NCI-H1930 (cell line): ENCODE measurements at regions not wholly inside any gene's neighbourhood (a gene's known extent, or its start where the extent isn't known, plus 50 kb on each side); places are given as distances from the start of the nearest gene placed in this dataset.
A peak's percentile ranks its signal among the peaks of the same experiment; 100 is the strongest.

Experiments used
- DNase-seq, 2 experiments: peaks; one replicate each; lab custom pipeline; 2025; lab: John Stamatoyannopoulos, UW

DNA sequence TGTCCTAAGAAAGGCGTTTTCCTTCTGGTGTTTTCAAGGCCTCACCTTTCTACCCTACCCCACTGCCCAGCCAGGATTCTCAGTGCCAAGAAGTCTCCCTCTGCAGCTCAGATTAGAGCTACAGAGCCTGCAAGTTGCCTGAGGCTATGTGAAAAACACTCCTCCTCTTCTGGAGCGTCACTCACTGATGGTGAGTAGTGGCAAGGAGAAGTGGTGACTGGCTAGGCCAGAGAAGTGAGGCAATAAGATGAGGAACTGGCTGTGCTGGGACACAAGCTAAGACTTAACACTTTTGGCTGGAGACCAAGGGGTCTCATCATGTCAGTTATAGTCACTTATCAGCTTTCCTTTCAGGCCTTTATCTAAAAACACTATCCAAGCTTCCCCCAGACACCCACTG lies 86.7 kb upstream of the PRKAR2B start:
- no peak for DNase-seq

DNA sequence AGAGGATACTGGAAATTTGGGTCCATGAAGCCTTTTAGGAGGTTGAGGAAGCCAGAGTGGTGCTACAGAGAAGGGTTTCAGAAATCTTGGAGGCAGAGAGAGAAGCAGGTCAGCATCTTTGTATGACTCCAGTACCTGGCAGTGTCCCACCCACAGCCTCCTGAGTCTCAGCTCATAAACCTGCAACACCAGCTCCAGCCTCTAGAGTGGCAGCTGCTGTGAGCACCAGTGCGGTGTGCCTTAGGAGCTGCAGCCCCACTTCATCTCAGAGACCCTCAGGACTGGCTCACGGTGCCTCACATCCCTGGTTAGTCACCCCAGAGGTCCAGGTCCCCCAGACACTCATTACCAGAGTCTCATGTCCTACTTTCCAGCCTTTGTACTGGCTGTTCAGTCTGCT lies 84.8 kb upstream of the PRKAR2B start:
- DNase-seq, result peak in 1 of 2 experiments; percentile 16

DNA sequence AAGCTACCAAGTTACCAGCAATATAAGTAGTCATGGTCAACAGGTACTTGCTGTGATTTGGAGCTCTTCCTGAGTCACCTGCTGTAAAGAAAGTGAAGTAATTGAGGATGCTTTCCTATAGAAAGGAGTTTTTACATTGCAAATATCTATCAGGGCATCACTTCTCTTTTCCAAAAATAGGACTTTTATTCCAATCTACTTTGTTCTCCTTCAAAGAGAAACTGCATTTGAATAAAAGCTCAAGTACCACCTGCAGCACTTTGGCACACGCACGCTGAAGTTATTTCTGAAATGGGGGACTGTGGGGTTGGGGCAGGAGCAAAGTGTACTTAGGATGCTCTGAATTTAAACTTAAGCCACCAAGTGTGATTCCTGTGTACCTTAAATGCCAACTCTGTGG lies 81.8 kb upstream of the PRKAR2B start:
- no peak for DNase-seq

DNA sequence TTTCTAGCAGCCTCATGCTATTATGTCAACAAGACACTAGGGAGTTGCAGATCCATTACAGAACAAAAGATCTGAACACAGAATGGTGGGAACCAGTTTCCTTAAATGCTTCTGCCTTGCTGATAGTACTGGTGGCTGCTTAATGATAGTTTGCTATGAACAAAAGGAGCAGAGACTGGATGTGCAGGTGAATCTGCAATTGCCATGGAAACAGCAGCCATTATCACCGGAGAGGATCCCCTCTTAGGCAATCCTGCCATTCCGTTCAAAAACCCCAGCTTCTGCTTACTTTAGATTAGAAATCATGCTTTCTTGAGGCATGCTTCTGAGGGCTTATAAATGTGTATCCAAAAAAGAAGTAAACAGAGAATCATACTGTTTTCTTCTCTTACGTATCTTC lies 80.0 kb upstream of the PRKAR2B start:
- peak; percentile 21 to 65 for DNase-seq

GRCh38 chr7:106965108-106965507 lies 79.4 kb upstream of the PRKAR2B start:
- no peak for DNase-seq

GRCh38 chr7:106966121-106966520 lies 78.4 kb upstream of the PRKAR2B start:
- no peak for DNase-seq

- DNase-seq, result no peak
Measured at GRCh38 chr7:106968160-106968559, 76.3 kb upstream of the PRKAR2B start.

- DNase-seq, result no peak
Measured at GRCh38 chr7:106978425-106979420, 65.8 kb upstream of the PRKAR2B start.

DNA sequence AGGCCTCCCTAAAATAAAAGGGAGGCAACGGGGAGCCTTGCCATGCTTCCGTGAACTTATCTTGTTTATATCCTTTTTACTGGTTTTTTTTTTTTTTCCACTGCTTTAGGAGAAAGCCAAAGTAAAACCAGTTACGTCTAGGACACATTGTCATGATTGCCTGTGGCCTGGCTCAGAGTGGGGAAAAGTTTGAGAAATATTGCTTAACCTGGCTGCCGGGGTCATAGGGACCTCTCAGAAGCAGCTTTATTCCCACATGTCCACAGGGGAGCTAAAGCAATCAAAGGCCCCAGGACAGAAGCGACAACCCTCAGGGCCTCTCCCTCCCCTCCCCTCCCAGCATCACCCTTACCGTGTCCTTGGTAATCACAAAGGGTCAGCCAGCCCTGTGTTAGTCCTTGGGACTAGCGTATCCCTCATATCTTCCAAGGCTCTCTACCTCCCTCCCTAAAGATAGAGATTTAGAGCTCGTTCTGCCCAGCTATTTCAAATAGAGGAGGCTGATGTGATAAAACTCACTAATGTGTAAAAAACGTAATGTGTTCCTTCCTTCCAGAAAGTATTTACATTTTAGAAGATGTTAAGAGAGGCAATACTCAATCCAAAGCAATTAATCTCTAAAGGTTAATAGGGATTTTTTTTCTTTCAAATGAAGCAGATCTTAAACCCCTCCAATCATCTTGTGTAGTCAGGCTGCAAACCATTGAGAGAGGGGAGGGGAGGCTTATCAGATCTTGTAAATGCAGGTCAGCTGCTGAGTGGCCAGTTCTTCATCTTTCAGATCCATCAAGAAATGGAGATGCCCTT lies 64.8 kb upstream of the PRKAR2B start:
- DNase-seq, result no peak

GRCh38 chr7:106980358-106980685 lies 64.2 kb upstream of the PRKAR2B start:
- DNase-seq, result no peak

GRCh38 chr7:106982415-106982814 lies 62.1 kb upstream of the PRKAR2B start:
- DNase-seq, result no peak

- no peak for DNase-seq
Measured at GRCh38 chr7:106984034-106984433, 60.5 kb upstream of the PRKAR2B start.

GRCh38 chr7:106986450-106986977 lies 58.0 kb upstream of the PRKAR2B start:
- DNase-seq, result no peak

- no peak for DNase-seq
Measured at GRCh38 chr7:106987777-106988176, 56.7 kb upstream of the PRKAR2B start.

DNA sequence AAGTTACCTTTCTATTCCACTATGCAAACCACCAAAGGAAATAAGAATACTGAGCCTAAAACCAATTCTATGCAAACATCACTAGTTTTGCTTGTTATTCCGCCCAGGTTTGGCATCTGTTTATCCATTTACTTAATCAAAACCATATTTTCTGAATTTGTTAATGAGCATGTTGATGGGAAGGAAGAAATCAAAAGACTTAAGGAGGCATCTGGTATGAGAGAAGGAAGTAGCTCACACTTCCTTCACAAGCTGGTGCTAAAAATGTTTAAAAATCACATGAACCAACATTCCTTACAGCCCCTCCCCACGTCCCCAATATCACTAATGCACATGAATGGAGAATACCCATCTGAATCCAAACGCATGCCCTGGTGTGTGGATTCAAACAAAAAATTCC lies 52.0 kb upstream of the PRKAR2B start:
- DNase-seq, result no peak
